Transverse colon (tissue), 4 donors: ENCODE measurements at regions not wholly inside any gene's neighbourhood (a gene's known extent, or its start where the extent isn't known, plus 50 kb on each side); places are given as distances from the start of the nearest gene placed in this dataset.

ENCODE experiments used
- CTCF ChIP-seq, 5 experiments: fragments of 200-600 bp in 3 of 5; fragments of 450-650 bp in 2 of 5; sonication (generic) in 3 of 5; IDR thresholded peaks; 1 replicate in 2 of 5; 2 replicates in 3 of 5; pipeline ENCODE4 v1.5.1; 2016 to 2017; ENCODE audit warnings: antibody characterized with exemption in 5 of 5, inconsistent platforms in 3 of 5, mild to moderate bottlenecking in 2 of 5, moderate library complexity in 1 of 5
- EP300 ChIP-seq: sonication (generic); formaldehyde crosslinking; IDR thresholded peaks from one replicate; pipeline ENCODE4 v1.6.1; 2017; ENCODE audit warnings: antibody characterized with exemption, low read depth
- POLR2A ChIP-seq: fragments of 450-650 bp; IDR thresholded peaks from one replicate; pipeline ENCODE4 v1.6.1; 2016; ENCODE audit warnings: antibody characterized with exemption, mild to moderate bottlenecking, moderate library complexity
- POLR2AphosphoS5 ChIP-seq, 3 donors: sonication (generic); formaldehyde crosslinking; IDR thresholded peaks; one replicate each; pipeline ENCODE4 v1.6.1; 2016; ENCODE audit warnings: antibody characterized with exemption in 3 of 3

DNA sequence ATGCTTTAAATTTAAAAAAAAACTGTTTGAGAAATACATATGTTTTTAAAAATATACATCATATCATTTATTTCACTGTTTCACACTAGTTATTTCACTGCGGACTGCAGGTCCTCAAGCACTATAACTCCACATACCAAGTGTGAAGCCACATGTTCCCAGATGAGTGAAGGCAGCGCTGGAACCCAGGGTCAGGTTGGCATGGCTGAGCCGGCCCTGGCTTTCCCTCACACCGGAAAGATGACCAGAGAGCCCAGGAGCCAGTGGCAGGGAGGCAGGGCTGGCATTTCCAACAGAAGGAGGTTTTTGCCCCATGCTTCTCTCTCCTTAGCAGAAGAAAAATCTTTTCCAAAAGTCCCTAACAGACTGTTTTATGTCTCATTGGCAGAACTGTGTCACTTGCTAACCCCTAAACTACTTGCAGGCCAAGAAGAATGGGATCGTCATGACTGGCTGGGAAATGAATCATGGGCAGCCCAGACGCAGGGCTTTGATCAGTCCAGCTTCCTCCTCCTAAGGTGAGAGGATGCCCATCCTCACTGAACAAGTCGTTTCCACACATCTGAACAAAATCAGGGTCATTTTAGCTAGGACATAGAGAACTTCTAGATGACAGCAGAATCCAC lies 287.6 kb upstream of the HNRNPA3 start:
- TF ChIP-seq CTCF (IDR thresholded peaks at IDR 0.05), result no peak
- no peak for TF ChIP-seq POLR2A
- TF ChIP-seq POLR2AphosphoS5 (IDR thresholded peaks at IDR 0.05), result no peak
- no peak for TF ChIP-seq EP300
